ENCODE measurements at regions not wholly inside any gene's neighbourhood (a gene's known extent, or its start where the extent isn't known, plus 50 kb on each side); places are given as distances from the start of the nearest gene placed in this dataset.

- TF ChIP-seq, protein P1, sequence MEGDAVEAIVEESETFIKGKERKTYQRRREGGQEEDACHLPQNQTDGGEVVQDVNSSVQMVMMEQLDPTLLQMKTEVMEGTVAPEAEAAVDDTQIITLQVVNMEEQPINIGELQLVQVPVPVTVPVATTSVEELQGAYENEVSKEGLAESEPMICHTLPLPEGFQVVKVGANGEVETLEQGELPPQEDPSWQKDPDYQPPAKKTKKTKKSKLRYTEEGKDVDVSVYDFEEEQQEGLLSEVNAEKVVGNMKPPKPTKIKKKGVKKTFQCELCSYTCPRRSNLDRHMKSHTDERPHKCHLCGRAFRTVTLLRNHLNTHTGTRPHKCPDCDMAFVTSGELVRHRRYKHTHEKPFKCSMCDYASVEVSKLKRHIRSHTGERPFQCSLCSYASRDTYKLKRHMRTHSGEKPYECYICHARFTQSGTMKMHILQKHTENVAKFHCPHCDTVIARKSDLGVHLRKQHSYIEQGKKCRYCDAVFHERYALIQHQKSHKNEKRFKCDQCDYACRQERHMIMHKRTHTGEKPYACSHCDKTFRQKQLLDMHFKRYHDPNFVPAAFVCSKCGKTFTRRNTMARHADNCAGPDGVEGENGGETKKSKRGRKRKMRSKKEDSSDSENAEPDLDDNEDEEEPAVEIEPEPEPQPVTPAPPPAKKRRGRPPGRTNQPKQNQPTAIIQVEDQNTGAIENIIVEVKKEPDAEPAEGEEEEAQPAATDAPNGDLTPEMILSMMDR (IDR thresholded peaks at IDR 0.05 in 2 of 3, conservative IDR thresholded peaks at IDR 0.05 in 1 of 3; ENCODE audit: borderline replicate concordance in 1 of 3, insufficient read depth in 1 of 3, low read depth in 2 of 3, low read length in 2 of 3), result no peak
- TF ChIP-seq SRF (IDR thresholded peaks at IDR 0.05; ENCODE audit: low read depth), result no peak
- no peak for TF ChIP-seq YY1 (IDR thresholded peaks at IDR 0.05; ENCODE audit: extremely low read depth, insufficient replicate concordance, low read depth, low read length)
- TF ChIP-seq EZH2phosphoT487 (IDR thresholded peaks at IDR 0.05; ENCODE audit: borderline replicate concordance), result no peak
- no peak for TF ChIP-seq FOSL1 (IDR thresholded peaks at IDR 0.05; ENCODE audit: low read depth)
- TF ChIP-seq ZFX (IDR thresholded peaks at IDR 0.05), result no peak
Measured at GRCh38 chr15:53230473-53230872, 440.3 kb upstream of the ONECUT1 start (continued).

GRCh38 chr15:53226559-53226958 lies 436.4 kb upstream of the ONECUT1 start:
- Histone ChIP-seq H3K27me3 (ENCODE audit: insufficient read depth, low read length) (0 out of 2 replicates have a peak, but pooled peaks cover 5% of the 10 kb centered on the region), H3K4me3 (replicated peaks in 1 of 2; ENCODE audit: low read depth in 1 of 2, low read length in 2 of 2) (no peak overlapping the region), H3K79me2 (ENCODE audit: insufficient read depth, low read length) (no peaks in the 10 kb centered on the region), H3K4me2 (ENCODE audit: low read length) (no peak overlapping the region), H2AFZ (ENCODE audit: low read depth, low read length, poor library complexity, severe bottlenecking) (no peak overlapping the region), H4K20me1 (ENCODE audit: insufficient read depth) (no peaks in the 10 kb centered on the region), H3K9me3 (ENCODE audit: control insufficient read depth in 1 of 2, insufficient read depth in 1 of 2, low read depth in 1 of 2, low read length in 2 of 2) (no peaks in the 10 kb centered on the region; a peak in 1 of 4 replicates), H3K36me3 (ENCODE audit: control insufficient read depth in 1 of 2, insufficient read depth in 2 of 2, low read length in 2 of 2) (no peaks in the 10 kb centered on the region), H3K9me2 (ENCODE audit: insufficient read depth) (no peaks in the 10 kb centered on the region), H3K4me1 (ENCODE audit: control insufficient read depth in 1 of 2, insufficient read depth in 2 of 2, low read length in 2 of 2) (no peaks in the 10 kb centered on the region), H3K9ac (ENCODE audit: low read length) (no peak overlapping the region), H3K27ac (ENCODE audit: low read depth, low read length) (no peak overlapping the region)
- DNase-seq (ENCODE audit: low read depth, low spot score) (no peak), ATAC-seq (no peak)
- intact Hi-C loops (cut with micrococcal nuclease), result no loop called here
- no TSS peak for BruUV-seq (replicated peaks)
- ChIA-PET RAD21 (ENCODE audit: low non-redundant PET in 1 of 2, low total read pairs in 2 of 2, uncharacterized antibody in 2 of 2, unreplicated experiment in 2 of 2) (no interaction called here), POLR2A (no interaction called here), CTCF (no interaction called here)
- TF ChIP-seq ELF1 (IDR thresholded peaks at IDR 0.05; ENCODE audit: borderline replicate concordance, low read depth) (no peak), POLR2A (IDR thresholded peaks at IDR 0.05; ENCODE audit: borderline replicate concordance, extremely low read depth, insufficient read depth, insufficient read length) (no peak), ZNF274 (IDR thresholded peaks at IDR 0.05; ENCODE audit: low read depth, low read length) (no peak), RAD21 (IDR thresholded peaks at IDR 0.05; ENCODE audit: low read depth) (no peak)
